GM13976 (cell line): ENCODE measurements at regions not wholly inside any gene's neighbourhood (a gene's known extent, or its start where the extent isn't known, plus 50 kb on each side); places are given as distances from the start of the nearest gene placed in this dataset.

ENCODE experiments used
- DNase-seq: peaks from one replicate; pipeline ENCODE4 v3.0.0; 2012; ENCODE audit warnings: low spot score
- in situ Hi-C: fragments of 300-500 bp; cut with MboI; formaldehyde crosslinking; loops from one replicate; pipeline ENCODE4 v1.12.0; 2022; ENCODE audit warnings: low sequenced_read_pairs, mixed read lengths, inconsistent platforms; ENCODE audit not compliant: unreplicated experiment
- TF ChIP-seq, protein P1 (sequence below): IDR thresholded peaks from 2 replicates; pipeline ENCODE4 v1.5.1; 2012; ENCODE audit warnings: borderline replicate concordance, mild to moderate bottlenecking; ENCODE audit not compliant: insufficient read depth; ENCODE audit errors: extremely low read depth, missing control alignments, control extremely low read depth

GRCh38 chr4:123591875-123592274, 195.3 kb downstream of the SPRY1 start:
- DNase-seq: no peak
- in situ Hi-C loops: no loop called here
- TF ChIP-seq, protein P1, sequence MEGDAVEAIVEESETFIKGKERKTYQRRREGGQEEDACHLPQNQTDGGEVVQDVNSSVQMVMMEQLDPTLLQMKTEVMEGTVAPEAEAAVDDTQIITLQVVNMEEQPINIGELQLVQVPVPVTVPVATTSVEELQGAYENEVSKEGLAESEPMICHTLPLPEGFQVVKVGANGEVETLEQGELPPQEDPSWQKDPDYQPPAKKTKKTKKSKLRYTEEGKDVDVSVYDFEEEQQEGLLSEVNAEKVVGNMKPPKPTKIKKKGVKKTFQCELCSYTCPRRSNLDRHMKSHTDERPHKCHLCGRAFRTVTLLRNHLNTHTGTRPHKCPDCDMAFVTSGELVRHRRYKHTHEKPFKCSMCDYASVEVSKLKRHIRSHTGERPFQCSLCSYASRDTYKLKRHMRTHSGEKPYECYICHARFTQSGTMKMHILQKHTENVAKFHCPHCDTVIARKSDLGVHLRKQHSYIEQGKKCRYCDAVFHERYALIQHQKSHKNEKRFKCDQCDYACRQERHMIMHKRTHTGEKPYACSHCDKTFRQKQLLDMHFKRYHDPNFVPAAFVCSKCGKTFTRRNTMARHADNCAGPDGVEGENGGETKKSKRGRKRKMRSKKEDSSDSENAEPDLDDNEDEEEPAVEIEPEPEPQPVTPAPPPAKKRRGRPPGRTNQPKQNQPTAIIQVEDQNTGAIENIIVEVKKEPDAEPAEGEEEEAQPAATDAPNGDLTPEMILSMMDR: no peak

DNA sequence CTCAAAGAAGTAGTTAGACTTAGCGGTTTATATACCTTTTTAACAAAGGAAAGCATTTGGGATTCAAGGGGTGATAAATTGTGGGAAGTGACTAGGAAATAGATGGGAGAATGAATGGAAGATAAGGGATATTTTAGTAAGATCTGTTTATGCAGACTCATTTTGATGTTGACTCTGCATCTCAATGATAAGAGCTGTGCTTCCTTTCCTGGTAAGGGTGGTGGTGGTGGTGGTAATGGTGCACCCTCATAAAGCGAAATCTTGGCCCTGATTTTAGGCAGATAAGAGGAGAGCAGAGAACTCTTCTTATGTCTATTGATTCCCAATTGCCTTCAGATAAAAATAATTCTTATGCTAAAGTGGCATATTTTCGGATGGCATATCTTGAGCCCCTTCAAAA, 197.1 kb downstream of the SPRY1 start:
- DNase-seq: no peak
- in situ Hi-C loops: no loop called here
- TF ChIP-seq, protein P1: no peak

GRCh38 chr4:123596805-123597204, 200.2 kb downstream of the SPRY1 start:
- in situ Hi-C loops: no loop called here

DNA sequence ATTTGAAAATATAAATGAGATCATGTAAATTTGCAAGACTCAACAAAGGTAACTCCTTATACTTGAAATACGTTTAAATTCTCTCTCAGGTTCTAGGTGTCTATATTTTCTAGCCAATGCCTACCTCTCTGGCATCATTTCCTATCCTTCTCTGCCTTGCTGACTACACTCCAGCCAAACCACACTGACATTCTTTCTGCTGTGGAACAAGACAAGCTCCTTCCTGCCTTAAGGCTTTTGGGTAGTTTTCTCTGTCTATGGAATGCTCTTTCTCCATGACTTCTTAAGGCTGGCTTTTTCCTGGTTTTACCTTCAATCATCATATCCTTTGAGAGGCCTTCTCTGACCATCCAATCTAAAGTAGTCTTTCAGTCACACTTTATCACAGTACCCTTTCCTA, 201.0 kb downstream of the SPRY1 start:
- TF ChIP-seq, protein P1: no peak
- DNase-seq: no peak
- in situ Hi-C loops: no loop called here

More at GRCh38 chr4:123596805-123597204, 200.2 kb downstream of the SPRY1 start:
- DNase-seq: no peak
- TF ChIP-seq, protein P1: no peak

DNA sequence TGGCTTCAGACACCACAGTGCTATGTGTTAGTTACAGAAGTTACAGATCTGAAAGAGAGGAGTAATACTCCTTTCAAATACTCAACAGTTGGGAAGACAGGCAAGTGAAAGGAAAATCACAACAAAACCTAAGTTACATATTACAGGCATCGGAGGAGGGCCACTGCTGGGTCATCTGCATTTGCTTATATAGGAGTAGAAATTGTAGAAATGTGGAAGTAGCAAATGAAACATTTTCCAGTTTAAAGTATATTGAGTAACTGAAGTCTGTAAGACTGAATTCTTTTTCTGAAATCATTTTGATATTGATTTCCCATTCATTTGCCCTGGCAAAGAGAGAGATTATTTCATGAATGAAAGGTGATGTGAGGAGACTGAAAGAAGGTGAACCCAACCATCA, 201.7 kb downstream of the SPRY1 start:
- in situ Hi-C loops: no loop called here

DNA sequence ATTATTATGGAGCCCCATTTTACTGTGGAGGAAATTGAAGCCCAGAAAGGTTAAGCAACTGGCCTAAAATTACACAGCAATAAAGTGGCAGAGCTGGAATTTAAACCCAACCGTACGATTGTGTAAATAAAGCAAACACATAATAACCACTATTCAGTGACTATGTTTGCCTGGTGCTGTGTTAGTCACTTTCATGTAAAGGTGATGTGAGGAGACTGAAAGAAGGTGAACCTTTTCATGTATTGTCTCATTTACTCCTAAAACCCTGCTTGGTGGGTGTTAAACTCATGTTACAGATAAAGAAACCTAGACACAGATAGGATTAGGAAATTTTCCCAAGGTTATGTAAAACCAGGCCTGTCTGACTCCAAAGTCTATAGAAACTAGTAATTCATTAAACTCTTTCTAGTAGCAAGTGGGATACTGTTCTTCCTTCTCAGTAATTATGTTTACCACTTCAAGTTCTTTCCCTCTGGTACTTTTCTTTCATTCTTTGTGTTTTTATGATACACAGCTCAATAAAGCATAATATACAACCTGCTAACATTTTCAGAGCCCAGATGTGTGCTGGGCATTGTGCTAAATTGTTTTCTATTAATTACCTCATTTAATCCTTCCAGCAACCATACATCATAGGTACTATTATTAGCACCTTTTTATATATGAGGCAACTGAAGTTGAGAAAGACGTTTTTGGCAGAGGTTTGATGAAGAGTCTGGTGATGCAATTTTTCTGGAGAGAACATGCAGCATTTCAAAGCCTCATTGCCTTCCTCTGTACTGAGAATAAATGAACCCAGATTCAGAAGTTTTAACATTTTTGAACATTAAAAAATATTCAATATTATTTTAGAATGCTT, 202.7 kb downstream of the SPRY1 start:
- TF ChIP-seq, protein P1: no peak
- no peak for DNase-seq
- in situ Hi-C loops: no loop called here

More for the DNA sequence above, 201.7 kb downstream of the SPRY1 start:
- TF ChIP-seq, protein P1: no peak
- no peak for DNase-seq
